HG03354 (cell line): ENCODE measurements at regions not wholly inside any gene's neighbourhood (a gene's known extent, or its start where the extent isn't known, plus 50 kb on each side); places are given as distances from the start of the nearest gene placed in this dataset.
A peak's percentile ranks its signal among the peaks of the same experiment; 100 is the strongest.

Source experiments
- ATAC-seq: cut with Tn5 transposase; IDR thresholded peaks from one replicate; pipeline ENCODE4 v1.9.1; 2021; ENCODE audit warnings: mild to moderate bottlenecking; ENCODE audit not compliant: unreplicated experiment, poor library complexity, severe bottlenecking

- no peak for ATAC-seq
Observed at GRCh38 chr15:54859982-54860381, 336.8 kb downstream of the RSL24D1 start.

DNA sequence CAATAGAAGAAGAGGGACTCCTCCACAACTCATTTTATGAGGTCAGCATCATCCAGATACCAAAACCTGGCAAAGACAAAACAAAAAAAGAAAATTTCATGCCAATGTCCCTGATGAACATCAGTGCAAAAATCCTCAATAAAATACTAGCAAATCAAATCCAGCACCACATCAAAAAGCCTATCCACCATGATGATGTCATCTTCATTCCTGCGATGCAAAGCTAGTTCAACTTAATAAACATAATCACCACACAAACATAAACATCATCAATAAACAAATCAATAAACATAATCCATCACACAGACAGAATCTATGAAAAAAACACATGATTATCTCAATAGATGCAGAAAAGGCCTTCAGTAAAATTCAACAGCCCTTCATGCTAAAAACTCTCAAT lies 342.1 kb downstream of the RSL24D1 start:
- no peak for ATAC-seq

DNA sequence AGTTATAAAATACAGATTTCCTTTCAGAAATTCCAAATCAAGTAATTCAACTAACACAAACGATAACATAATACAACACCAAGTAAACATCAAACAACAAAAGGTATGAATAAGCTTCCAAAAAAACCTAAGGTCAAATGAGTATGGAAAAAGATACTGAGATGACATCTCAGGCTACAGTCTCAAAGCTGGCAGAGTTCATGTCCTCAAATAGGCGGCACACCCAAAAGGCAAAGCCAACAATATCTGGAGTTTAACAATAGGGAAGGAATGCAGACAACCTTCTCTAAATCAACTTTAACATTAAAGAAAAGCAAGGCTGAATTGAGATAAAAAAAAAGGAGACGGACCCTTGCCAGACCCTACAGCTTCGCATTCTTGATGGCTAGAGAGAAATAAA lies 346.6 kb downstream of the RSL24D1 start:
- ATAC-seq, result no peak

DNA sequence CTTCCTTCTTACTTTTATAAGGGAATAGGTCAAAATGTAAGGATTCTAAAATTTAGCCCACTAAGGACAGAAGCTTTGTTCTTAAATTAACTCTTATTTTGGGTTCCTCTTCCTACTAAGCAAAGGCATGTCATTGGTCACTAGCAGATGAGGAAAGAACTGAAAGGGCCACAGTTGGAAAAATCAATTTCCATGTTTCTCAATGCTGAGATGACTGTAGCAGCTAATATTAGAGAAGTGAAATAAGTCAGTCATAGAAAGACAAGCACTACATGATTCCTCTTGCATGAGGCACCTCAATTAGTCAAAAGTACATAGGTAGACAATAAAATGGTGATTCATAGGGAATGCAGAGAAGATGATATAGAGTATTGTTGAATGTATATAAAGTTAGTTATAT lies 353.7 kb downstream of the RSL24D1 start:
- no peak for ATAC-seq

- no peak for ATAC-seq
Observed at GRCh38 chr15:54841701-54842305, 354.9 kb downstream of the RSL24D1 start.

GRCh38 chr15:54840621-54841398 lies 355.9 kb downstream of the RSL24D1 start:
- ATAC-seq, result no peak

GRCh38 chr15:54839379-54839778 lies 357.4 kb downstream of the RSL24D1 start:
- ATAC-seq, result no peak

GRCh38 chr15:54836052-54836795 lies 360.5 kb downstream of the RSL24D1 start:
- peak; percentile 44 for ATAC-seq

GRCh38 chr15:54829821-54830220 lies 366.9 kb downstream of the RSL24D1 start:
- no peak for ATAC-seq

DNA sequence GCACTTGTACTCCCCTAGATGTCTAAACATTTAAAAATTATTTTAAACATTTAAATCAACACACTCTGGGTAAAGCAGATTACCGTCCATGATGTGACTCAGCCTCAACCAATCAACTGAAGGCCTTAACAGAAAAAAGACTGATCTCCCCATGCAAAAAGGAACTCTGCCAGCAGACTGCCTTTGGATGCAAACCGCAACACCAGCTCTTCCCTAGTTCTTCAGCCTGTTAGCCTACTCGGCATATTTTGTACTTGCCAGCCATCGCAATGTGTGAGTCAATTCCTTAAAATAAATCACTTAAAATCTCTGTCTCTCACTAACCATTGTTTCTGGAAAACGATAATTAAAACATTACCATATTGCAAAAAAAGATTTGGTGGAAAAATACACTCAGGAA lies 375.9 kb downstream of the RSL24D1 start:
- ATAC-seq, result no peak

GRCh38 chr15:54820098-54820497 lies 376.6 kb downstream of the RSL24D1 start:
- no peak for ATAC-seq

- ATAC-seq, result no peak
Observed at GRCh38 chr15:54816401-54816800, 380.3 kb downstream of the RSL24D1 start.

GRCh38 chr15:54815556-54815955 lies 381.2 kb downstream of the RSL24D1 start:
- no peak for ATAC-seq

- no peak for ATAC-seq
Observed at GRCh38 chr15:54812383-54812782, 384.4 kb downstream of the RSL24D1 start.

DNA sequence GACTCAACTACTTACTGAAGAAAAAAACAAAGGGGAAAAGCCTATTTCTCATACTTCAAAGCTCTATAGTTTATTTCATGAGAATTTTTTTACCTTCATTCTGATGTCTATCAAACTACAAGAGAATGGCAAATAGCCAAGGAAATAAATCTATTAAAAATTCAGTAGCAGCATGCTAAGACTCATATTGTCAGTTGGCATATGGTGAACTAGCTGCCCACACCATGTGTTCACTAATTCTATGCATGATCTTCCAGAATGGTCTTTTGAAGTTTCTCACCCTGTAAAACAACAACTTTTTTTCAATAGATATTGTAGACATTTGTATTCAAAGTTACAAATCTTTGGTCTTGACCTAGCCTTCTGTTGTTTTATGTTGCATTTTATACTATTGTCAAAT lies 386.2 kb downstream of the RSL24D1 start:
- ATAC-seq, result no peak

DNA sequence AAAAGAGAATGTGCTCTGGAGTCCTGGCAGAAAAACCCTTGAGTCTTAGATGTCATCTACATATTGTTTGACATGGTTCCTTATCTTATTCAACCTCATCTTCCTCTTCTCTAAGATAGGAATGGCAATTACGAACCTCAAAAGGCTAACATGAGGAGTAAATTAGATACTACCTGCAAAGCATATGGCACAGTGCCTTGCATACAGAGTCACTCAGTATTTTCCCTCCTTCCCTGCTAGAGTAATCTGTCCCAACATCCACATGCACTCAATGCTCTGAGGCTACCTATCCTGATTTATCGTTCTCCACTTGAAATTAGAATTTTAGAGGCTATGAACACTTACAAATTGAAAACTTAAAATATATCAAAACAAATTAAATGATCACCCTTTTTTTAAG lies 386.7 kb downstream of the RSL24D1 start:
- no peak for ATAC-seq

- ATAC-seq, result no peak
Observed at GRCh38 chr15:54808321-54808720, 388.4 kb downstream of the RSL24D1 start.

GRCh38 chr15:54803987-54804386 lies 392.8 kb downstream of the RSL24D1 start:
- no peak for ATAC-seq

DNA sequence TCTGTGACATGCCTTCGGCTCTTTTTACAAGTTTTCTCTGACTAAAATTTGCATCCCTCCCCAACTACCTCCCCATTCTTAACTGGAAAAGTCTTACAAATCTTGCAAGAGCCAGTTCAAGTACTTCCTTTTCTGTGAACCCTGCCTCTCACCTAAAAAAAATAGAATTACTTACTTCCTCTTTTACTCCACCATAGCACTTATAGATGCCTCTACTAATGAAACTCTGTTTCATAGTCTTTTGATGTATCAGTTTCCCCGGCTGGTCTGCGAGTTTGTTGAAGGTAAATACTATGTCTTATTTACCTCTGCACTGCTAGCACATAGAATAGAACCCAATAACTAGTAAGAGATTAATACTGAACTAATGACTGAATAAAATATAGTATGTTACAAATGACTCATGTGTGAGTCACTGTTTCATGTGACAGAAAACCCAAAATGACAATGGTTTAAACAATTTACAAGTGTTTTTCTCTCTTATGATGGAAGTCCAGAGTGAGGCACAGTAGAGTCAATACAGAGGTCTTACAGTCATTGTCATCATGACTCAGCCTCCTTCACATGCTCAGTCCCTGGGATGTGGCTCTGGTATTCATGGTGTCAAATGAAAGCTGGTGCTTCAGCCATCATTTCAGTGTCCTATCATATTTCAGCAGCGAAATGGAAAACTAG lies 393.5 kb downstream of the RSL24D1 start:
- peak; percentile 60 for ATAC-seq

DNA sequence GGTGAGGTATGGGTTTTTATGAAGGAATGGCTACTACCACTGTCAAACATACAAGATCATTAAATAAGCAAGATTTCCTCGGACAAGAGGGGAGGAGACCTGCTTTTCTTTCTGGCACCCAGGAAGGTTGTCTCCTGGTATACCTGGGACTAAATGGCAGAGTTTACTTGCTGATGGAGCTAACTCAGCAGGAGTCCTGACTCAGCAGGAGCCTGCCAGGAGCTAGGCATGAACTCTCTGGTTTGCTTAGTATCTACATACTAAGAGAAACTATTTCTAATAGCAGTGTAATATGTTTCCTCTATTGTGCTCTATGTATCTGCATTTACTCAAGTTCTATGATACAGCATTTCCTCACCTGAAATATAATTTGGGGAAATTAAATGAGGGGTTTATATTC lies 404.2 kb downstream of the RSL24D1 start:
- ATAC-seq, result no peak
